Bone marrow (tissue), 2 donors: ENCODE measurements at regions not wholly inside any gene's neighbourhood (a gene's known extent, or its start where the extent isn't known, plus 50 kb on each side); places are given as distances from the start of the nearest gene placed in this dataset.

Source experiments
- DNase-seq, 2 donors: peaks; one replicate each; lab custom pipeline; 2025; lab: John Stamatoyannopoulos, UW

DNA sequence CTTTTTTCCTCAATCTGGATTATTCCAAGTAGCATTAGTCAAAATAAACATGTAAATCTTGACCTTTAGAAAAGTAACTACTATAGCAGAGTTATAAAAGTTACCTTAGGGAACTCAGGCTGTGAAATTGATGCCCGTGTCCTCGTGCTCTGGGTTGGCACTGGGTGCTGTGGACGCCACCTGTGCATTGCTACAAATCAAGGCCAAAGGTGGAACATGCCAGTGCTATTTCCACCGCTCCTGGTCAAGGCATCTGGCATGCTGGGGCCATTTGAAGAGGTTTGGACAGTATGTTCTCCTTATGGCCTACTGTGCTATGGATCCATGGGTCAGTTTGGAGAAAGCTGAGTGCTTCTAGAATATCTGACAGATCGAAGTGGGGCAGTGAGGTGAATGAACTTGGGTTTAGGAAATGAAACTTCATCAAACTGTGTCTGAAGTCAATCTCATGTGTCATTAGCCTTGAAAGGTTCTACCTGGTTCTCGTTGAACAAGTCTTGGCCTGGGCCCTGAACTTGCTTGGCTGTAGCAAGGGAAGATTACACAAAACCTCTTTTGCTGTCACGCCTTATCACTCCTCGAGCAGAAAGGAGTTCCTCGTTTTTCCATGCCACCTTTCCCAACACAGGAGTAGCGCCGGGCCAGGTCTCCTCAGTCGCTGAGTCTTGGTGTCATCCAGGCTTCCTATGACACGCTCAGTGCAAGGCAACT is 397.6 kb upstream of the RGMA start:
- no peak for DNase-seq

DNA sequence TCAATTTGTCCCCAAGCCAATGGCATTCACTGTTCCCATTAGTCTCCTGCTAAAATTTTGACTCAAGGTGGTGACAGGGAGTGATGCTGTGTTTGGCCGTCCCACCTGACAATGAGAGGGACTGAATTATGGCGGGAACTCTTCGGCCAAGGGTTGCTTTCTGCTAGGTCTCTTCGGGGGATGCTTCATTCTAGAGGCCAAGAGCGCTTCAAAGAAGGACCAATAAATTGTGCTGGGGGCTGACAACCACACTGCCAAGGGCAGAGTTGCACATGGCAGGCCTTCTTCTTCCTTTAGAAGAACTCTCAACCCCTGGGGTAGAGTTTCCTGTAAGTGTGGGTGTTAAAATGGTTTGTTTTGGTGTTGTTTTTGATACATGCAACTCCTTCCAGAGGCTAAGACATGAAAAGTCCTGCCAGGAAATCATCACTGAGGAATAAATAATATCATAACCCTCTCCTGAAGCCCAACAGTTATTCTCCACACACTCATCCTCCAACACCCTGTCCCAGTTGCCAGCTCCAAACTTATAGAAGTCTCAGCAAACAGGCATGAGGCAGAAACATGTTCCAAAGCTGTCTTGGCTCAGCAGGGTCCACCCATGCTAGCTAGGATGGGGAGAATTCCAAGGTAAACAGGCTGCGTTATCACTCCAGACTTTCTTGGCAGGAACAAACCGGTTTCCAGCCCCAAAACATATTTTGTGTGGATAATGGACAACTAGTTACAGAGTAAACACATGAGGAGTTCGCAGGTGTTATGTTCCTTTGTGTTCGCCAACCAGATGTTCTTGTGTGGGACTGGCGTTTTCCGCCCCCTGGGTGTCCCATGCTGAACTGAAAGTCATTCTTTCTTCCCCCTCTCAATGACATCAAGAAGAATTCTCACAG is 396.7 kb upstream of the RGMA start:
- DNase-seq = no peak

DNA sequence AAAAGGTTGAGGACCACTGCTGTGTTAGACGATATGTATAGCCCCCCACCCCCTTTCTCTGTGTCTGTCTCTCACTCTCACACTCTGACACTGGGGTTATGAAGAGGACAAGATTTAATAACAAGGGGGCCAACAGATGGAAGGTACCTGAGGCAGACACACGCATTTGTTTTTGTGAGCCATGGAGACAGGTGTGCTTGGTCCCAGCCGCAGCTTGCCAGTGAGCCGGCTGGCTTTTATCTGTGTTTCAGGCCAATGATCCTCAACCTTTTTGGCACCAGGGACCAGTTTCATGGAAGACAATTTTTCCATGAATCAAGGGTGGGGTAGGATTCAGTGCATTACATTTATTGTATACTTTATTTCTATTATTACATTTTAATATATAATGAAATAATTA is 394.9 kb upstream of the RGMA start:
- no peak for DNase-seq

DNA sequence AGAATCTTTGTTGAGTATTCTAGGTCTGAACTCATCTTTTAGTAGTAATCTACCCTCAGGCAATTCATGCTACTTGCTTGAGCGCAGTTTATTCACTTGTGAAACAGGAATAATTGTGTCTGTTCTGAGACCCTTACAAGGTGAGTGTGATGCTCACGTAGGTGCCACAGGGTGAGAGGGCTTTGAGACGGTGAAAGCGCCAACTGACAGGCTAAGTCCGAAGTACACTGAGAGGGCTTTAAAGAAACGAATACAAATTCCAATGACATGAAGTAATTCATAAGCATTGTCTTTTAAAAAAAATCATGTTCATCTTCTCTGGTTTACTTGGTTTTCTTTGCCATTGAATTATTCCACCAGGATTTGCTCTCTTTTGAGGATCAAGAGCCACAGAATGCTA is 393.7 kb upstream of the RGMA start:
- no peak for DNase-seq

DNA sequence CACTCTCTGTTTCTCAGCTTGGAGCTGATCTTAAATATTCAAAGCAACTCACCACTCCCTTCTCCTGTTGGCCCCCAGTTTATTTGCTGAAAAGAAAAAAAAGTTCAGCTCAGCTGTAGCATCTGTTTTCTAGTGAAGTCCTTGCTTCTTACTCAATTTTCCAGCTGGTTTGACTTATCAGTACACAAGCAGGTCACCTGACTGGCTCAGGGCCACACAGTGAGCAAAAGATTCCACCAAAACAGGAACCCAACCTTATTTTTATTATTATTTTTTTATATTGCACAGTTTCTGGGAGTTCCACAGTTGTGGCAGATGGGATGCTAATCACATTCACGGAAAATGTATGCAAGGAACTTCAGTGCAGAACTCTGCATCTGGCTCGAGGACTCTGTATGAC is 390.7 kb upstream of the RGMA start:
- DNase-seq = no peak

DNA sequence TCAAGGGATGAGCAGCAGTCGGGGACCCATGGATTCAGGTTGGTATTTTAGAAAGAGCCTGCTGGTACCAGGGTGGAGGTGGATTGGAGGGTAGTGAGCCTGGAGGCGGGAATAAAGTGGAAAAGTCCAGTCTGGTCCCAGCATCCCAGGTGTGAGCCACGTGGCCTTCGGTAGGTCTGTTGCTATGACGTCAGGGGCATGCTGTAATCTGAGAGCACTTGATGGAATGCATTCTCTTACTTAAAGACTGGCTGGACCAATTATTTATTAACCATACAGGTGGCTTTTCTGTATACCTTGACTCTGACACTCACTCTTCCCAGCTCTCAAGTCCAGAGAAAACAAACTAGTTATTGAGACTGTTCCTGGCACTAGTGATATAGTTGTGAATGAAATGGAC is 389.9 kb upstream of the RGMA start:
- no peak for DNase-seq

DNA sequence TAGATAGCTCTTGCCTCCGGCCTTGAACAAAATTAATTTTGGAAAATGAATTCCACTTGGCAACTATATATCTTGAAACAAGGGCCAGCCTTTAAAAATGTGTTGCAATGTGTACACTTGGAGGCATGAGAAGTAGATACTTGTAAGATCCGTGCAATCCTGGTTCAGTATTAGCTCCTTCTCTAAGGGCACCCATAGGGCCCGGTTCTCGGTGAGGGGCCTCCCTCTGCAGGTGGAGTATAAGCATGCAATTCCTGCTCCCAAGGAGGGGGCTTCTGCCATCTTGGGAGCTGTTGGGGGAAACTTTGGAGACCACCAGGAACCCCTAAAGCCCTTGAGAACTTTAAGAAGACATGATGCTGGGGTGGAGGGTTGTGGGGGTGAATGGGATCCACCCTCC is 388.7 kb upstream of the RGMA start:
- DNase-seq = no peak

DNA sequence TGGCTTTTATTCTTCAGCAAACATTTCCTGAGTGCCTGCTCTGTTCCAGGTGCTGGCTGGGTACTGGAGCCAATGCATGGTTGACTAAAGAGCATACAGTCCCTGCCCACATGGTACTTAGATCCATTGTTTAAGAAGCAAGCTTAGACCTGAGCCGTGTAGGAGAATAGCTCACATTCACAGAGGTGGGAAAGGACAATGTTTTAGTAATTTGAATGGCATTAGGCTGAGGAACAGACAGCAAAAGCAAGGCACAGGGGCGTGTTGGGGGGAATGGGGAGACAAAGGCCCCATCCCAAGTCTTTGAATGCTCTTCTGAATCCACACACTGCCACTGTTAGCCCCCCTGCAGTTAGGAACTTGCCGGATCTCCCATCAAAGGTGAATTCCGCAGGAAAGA is 388.2 kb upstream of the RGMA start:
- DNase-seq = no peak

DNA sequence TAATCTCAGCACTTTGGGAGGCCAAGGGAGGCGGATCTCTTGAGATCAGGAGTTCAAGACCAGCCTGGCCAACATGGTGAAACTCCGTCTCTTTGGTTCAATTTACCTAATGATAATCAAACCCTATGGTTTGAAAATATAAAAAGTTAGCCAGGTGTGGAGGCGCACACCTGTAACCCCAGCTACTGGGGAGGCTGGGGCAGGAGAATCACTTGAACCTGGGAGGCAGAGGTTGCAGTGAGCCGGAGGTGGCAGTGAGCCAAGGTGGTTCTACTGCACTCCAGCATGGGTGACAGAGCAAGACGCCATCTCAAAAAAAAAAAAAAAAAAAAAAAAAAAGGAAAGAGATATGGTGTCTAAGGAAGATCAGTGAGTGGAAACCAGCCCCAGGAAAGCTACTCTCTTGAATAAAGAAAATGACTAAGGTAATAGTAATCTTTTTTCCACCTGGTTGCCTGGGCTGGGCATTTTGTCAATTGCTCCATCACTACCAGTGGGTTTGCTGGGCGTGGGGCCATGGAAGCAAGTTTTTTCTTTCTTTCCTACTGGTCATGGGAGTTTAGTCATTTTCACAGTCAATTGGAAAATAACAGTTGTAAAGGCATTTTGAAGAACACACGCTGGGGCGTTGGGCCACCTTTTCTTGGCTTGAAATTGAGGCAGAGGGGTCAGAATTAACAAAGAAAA is 387.6 kb upstream of the RGMA start:
- DNase-seq = no peak

DNA sequence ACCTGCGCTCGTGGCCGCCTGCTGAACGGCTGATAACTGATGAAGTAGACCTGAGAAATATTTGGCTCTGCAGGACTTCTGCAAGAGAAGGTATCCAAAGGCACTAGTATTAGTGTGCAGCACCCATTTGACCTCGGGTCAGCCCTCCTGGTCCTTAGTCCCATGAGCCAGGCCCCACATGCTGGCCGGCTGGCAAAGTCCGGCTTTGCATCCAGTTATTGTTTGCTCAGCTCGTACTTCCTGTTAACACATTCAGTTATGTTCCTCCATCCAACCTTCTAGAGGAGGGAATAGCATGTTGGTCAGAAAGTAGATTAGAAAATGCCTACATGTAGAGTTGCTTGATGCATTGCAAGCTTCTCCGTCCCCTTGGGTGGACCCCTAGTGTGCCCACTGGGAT is 385.7 kb upstream of the RGMA start:
- DNase-seq = no peak

DNA sequence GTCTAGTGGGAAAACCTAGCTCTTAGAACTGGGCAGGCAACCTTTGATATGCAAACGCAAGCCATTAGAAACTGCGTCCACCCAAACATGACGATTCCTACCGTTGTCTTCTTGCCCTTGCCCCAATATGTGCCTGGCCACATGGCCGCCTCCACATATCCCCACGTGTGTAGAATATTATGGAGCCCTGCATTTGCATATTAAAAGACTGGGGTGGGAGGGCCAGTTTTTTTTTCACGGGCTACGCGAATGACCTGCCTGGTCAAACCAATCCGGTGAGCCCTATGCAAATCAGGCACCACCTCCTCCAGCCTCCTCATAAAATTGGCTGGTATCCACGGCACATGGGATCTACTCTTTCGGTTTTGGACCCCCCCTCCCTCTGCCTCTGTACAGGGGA is 381.0 kb upstream of the RGMA start:
- DNase-seq = no peak

DNA sequence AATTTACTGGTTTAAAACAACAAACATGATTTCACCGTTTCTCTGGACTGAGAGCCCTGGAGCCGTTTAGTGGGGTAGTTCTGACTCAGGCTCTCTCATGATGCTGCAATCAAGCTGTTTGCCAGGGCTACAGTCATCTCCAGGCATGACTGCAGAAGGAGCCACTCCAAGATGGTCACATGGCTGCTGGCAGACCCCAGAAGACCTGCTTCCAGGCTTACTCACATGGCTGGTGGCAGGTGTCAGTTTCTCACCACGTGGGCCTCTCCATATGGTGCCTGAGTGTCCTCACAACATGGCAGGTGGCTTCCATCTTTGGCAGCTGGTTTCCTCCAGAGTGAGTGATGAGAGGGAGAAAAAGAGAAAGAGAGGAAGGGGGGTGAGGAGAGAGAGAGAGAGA is 378.3 kb upstream of the RGMA start:
- no peak for DNase-seq

DNA sequence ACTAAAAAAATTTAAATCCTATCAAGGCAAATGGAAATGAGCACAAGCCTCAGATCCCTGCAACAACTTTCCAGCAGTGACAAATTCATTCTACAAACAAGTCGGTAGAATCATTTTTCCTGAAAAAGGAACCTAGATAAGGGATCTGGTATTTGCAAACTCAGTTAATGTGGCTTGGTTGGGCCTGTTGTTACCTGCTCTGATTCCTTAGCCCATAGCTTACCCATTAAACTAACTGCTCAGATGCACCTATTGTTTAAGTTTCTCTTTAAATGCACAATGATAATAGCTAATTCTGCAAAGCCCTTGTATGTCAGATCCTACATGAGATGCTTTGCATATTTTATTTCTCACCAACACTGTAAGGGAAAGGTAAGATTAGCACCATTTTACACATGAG is 377.4 kb upstream of the RGMA start:
- no peak for DNase-seq

DNA sequence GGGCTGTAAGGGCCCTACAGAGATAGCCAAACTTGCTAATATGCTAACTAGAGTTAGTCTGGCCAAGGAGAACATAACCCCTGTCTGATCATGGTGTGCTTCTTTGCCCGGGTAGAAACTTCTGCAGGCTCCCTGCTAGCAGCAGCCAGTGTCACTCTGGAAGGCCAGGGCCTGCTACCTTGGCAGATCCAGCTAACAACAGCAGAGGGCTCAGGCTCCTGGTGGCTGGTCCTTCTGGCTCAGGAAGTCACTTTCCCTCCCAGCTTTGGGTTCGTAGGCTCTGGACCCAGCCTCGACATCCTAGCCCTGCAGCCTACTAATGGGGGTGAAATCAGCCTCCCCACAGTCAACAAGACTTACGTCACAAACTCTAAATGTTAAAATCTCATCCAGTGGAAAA is 373.7 kb upstream of the RGMA start:
- DNase-seq = no peak

DNA sequence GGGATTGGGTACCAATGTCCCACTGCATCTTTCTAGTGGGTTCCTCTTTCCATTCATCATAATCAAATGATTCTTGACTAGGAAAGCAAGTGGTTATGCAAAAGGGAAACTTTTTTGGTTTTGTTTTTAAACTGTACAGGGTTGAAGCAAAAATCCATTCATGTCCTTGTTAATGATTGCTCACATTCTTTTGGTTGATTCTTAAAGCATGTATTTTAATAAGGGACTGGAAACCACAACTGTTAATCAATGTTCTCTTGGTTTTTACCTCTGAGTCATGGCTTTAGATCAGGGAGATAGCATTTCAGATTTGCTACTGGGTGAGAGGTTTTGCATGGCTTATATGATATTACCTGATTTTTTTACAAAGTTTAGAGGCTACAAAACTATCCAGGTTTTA is 371.7 kb upstream of the RGMA start:
- no peak for DNase-seq

DNA sequence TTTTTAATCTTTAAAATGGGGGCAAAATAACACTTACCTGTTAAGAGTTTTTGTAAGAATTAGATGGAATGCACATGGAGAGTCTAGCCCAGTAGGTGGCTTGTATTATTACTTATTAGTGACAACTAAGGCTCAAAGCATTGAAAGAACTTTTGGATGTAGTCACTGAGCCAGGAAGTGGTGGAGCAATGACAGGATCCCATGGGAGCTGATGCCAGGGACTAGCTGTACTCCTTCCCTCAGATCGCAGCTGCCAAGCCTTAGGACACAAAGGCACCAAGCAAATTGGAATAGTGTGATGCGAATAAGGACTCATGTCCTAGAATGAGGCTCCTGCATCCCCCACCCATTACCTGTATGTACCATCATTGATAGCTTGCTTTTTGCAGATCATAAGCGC is 370.4 kb upstream of the RGMA start:
- DNase-seq = no peak

DNA sequence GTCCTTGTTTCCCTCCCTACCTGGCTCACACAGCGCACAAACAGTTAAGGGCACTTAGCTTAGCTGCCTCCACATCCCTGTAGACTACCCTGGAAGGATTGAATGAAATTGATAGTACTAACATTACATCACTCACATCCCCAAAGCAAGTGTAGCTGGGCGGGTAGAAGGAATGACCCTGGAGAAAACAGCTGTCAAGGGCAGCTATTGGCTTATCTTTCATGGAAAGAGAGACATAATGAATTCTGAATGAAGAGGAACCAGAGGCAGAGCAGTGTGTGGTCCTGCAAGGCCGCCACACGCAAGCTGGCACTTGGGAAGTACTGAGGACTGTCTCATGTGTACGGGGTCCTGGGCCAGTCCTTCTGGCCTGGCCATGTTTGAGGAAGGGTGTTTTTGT is 369.6 kb upstream of the RGMA start:
- DNase-seq = no peak

DNA sequence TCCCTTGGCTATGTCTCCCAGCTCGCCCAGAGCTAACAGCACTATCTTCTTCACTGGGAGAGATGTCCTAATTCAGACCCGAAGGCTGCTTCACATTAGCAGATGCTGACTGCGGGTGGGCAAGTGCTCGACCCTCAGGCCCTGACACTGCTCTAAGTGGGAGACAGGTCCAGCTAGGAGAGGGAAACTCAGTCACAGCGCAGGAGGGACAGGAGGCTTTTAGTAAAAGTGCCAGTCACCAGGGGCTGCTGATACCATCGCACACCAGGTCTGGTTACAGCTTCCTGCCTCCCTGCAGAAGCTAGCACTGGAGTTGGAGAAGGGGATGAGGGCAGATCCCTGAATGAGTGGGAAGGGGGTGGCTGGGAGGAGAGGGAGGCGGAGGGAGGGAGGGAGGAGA is 365.8 kb upstream of the RGMA start:
- no peak for DNase-seq

DNA sequence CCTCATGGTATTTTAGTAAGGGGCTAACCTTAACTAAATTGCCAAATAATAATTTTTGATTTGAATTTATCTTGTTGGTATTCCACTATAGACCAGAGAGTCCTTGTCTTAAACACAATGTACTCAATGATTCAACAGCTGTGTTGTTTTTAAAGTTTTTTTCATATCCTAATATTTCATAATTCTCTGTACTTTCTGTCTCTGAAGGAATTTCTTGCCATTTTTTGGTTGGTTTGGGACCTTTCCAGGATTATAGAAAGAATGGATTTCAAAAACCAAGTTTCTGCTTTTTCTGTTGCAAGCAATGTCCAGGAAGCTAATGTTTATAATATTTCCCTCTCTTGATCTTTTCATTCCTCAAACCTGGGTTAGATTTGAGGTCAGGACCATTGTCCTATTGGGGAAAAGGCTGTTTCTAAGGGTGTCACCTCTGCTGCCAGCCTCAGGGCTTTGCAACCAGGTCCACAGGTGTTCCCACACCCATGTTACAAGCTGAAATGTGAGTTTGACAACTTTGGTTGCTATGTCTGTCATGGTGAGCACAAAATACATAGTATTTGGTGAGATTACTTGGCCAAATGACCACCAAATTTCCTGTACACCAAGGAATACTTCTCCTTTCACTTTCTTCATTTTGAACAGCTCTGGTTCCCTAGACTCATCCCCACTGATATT is 363.7 kb upstream of the RGMA start:
- no peak for DNase-seq

DNA sequence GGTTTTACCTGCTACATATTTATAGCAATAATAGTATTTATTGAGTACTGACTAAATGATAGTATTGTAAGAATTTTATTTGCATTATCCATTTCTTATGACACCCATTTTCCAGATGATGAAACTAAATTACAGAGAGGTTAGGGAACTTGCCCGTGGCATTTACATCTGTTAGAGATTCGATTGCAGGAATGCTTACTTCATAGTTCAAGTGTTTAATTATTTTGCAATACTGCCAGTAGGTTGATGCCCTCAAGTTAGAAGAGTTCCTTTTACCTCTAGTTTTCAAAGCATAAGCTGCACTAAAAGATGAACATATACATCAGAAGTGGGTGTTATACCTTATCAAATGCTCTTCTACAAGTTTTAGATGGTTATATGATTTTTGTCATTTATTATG is 362.8 kb upstream of the RGMA start:
- DNase-seq = no peak

DNA sequence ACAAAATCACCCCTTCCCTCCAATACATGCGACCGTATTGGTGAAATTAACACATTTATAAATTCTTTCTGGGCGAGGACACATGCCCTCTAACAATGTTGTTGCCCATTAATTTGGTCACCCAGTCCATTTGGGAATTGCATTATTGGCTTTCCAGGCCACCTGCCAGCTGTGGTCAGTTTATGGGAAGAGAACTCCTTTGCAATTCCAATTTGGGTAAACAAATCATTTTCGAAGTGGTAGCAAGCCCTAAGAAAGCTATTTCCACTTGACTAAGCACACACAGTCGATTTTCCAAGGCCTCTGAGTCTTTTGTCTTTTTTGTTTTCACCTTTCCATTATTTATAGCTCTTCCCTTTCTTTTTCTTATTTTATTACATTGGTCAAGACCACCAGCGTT is 362.3 kb upstream of the RGMA start:
- DNase-seq = no peak

DNA sequence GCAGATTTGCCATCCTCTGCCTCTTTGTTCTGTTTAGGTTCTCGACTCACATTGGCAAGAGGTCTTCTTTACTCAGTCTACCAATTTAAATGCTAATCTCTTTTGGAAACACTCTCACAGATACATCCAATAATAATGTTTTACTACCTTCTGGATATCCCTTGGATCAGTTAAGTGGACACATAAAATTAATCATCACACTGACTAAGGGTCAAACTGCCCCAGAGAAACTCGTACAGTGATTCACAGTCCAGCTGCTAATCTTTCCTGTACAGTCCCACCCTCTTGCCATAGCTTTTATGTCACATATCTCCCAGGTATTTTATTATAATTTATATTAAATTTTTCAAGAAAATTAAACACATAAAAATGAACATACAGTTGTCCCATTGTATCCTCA is 360.8 kb upstream of the RGMA start:
- no peak for DNase-seq

DNA sequence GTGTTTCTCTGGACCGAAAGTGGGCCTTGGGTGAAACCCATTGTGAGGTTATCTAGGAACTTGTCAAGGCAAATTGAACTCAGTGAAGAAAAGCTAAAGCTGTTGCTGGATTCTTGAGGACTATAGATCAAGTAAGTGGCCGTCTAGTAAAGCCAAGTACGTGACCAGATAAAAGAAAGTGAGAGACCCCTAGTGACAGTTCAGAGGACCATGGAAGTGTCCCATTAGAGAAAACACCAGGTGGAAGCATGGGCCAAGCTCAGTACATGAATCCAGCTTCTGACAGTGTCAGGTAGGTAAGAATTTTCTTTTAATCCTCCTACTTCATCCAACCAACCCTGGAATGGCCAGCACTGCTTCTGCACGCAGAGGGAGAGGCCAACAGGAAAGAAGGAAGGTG is 349.3 kb upstream of the RGMA start:
- no peak for DNase-seq
